Activated CD4-positive, alpha-beta T cell treated with anti-CD3 and anti-CD28 coated beads for 4 hours (primary cell): ENCODE measurements at regions not wholly inside any gene's neighbourhood (a gene's known extent, or its start where the extent isn't known, plus 50 kb on each side); places are given as distances from the start of the nearest gene placed in this dataset.

Experiments
- DNase-seq, 2 donors: peaks; one replicate each; pipeline ENCODE4 v3.0.0-alpha.2; 2020

- DNase-seq: no peak
Measured at GRCh38 chrX:69221239-69222102, 56.2 kb upstream of the PJA1 start.

GRCh38 chrX:69218407-69218997 is 53.2 kb upstream of the PJA1 start:
- DNase-seq: no peak

- no peak for DNase-seq
Measured at GRCh38 chrX:69216911-69217310, 51.7 kb upstream of the PJA1 start.

GRCh38 chrX:69216446-69216845 is 51.2 kb upstream of the PJA1 start:
- no peak for DNase-seq

- DNase-seq: no peak
Measured at GRCh38 chrX:69215161-69215875, 50.1 kb upstream of the PJA1 start.
